GM12891 (cell line): ENCODE measurements at regions not wholly inside any gene's neighbourhood (a gene's known extent, or its start where the extent isn't known, plus 50 kb on each side); places are given as distances from the start of the nearest gene placed in this dataset.

Experiments
- PAX5 ChIP-seq: IDR thresholded peaks from 2 replicates; pipeline ENCODE4 v1.6.1; 2011; ENCODE audit warnings: low read length, moderate library complexity, mild to moderate bottlenecking; ENCODE audit not compliant: insufficient read depth, severe bottlenecking
- POLR2A ChIP-seq: IDR thresholded peaks from 2 replicates; pipeline ENCODE4 v1.6.1; 2011; ENCODE audit warnings: low read depth, low read length, control low read depth
- POLR2AphosphoS5 ChIP-seq: IDR thresholded peaks from 2 replicates; pipeline ENCODE4 v1.6.1; 2011; ENCODE audit warnings: low read depth, low read length, control low read depth
- SPI1 ChIP-seq: IDR thresholded peaks from 2 replicates; pipeline ENCODE4 v1.6.1; 2011; ENCODE audit warnings: low read depth, low read length, control low read depth
- TAF1 ChIP-seq: IDR thresholded peaks from 2 replicates; pipeline ENCODE4 v1.6.1; 2011; ENCODE audit warnings: low read depth, low read length, control low read depth

GRCh38 chr3:153621953-153622352, 459.9 kb downstream of the RAP2B start:
- no peak for TF ChIP-seq POLR2A
- TF ChIP-seq POLR2AphosphoS5 = no peak
- no peak for TF ChIP-seq TAF1
- no peak for TF ChIP-seq PAX5
- peak; percentile 87 for TF ChIP-seq SPI1
